OCI-LY1 (cell line): ENCODE measurements at regions not wholly inside any gene's neighbourhood (a gene's known extent, or its start where the extent isn't known, plus 50 kb on each side); places are given as distances from the start of the nearest gene placed in this dataset.

Source experiments
- EZH2 ChIP-seq: fragments of 200-600 bp; sonication (generic), shearing (Covaris generic); IDR thresholded peaks from 2 replicates; pipeline ENCODE4 v1.8.0; 2017; ENCODE audit warnings: borderline replicate concordance, mixed run types, mild to moderate bottlenecking, antibody characterized with exemption, low read length, moderate library complexity, mixed read lengths
- TF ChIP-seq, protein P1 (sequence below): fragments of 200-600 bp; sonication (generic), shearing (Covaris generic); IDR thresholded peaks from 2 replicates; pipeline ENCODE4 v1.5.1; 2017; ENCODE audit warnings: mild to moderate bottlenecking, antibody characterized with exemption, low read length, moderate library complexity, mixed read lengths

DNA sequence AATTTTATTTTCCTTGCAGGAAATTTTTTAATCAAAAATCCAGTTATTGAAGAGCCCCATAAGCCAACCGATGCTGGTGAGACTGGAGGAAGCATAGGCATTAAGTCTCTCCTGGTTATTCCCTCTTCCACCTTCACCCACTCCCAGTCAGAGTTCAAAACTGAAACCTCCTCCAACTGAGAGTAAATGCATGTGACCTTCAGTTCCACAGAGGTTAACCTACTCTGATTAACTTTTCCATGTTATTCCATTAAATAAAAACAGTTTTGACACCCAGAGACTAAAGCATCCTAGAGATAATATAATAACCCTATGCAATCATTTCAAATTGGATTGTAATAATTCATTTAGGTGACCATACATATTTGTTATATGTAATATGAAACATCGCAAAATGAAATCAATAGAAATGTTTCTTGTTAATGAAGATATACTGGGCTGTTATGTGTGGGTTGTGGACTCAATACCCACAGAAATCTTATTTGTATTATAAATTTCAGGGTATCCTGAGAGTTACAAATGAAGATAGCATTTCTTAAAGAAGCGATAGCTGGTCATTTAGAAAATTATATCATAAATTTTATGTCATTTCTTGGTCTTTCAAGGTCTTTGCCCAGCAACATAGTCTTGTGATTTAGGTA lies 376.5 kb downstream of the SETD4 start:
- TF ChIP-seq, protein P1, sequence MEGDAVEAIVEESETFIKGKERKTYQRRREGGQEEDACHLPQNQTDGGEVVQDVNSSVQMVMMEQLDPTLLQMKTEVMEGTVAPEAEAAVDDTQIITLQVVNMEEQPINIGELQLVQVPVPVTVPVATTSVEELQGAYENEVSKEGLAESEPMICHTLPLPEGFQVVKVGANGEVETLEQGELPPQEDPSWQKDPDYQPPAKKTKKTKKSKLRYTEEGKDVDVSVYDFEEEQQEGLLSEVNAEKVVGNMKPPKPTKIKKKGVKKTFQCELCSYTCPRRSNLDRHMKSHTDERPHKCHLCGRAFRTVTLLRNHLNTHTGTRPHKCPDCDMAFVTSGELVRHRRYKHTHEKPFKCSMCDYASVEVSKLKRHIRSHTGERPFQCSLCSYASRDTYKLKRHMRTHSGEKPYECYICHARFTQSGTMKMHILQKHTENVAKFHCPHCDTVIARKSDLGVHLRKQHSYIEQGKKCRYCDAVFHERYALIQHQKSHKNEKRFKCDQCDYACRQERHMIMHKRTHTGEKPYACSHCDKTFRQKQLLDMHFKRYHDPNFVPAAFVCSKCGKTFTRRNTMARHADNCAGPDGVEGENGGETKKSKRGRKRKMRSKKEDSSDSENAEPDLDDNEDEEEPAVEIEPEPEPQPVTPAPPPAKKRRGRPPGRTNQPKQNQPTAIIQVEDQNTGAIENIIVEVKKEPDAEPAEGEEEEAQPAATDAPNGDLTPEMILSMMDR, result no peak
- TF ChIP-seq EZH2, result no peak
